ENCODE measurements at regions not wholly inside any gene's neighbourhood (a gene's known extent, or its start where the extent isn't known, plus 50 kb on each side); places are given as distances from the start of the nearest gene placed in this dataset.

DNA sequence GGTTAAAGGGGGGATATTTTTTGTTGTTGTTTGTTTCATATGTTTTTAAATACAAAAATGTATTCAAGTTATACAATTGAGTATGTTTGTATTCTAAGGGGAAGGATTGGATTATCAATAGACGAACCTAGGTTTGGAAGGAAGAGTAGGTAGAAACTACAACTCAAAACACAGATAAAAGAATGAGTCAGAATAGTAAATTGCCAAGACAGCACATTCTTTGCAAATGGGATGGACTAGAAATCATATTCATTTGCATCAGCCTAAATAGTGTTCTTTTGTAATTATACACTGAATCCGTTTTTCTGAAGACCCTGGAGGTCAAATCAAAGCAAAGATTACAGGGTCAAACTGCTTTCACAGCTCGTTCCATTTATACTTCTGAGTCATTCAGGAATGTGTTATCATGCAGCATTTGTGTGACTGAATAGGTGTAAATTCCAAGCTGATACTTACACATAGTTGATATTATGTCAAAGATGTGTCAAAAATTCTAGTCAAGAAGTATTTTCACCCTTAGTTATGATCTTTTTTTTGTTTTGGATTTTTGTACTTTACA lies 273.3 kb upstream of the FAT4 start:
- TF ChIP-seq, protein P1, sequence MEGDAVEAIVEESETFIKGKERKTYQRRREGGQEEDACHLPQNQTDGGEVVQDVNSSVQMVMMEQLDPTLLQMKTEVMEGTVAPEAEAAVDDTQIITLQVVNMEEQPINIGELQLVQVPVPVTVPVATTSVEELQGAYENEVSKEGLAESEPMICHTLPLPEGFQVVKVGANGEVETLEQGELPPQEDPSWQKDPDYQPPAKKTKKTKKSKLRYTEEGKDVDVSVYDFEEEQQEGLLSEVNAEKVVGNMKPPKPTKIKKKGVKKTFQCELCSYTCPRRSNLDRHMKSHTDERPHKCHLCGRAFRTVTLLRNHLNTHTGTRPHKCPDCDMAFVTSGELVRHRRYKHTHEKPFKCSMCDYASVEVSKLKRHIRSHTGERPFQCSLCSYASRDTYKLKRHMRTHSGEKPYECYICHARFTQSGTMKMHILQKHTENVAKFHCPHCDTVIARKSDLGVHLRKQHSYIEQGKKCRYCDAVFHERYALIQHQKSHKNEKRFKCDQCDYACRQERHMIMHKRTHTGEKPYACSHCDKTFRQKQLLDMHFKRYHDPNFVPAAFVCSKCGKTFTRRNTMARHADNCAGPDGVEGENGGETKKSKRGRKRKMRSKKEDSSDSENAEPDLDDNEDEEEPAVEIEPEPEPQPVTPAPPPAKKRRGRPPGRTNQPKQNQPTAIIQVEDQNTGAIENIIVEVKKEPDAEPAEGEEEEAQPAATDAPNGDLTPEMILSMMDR (IDR thresholded peaks at IDR 0.05), result no peak
- TF ChIP-seq ZFX (IDR thresholded peaks at IDR 0.05; ENCODE audit: borderline replicate concordance), result no peak
